Astrocyte (in vitro differentiated cells and primary cell): ENCODE measurements at regions not wholly inside any gene's neighbourhood (a gene's known extent, or its start where the extent isn't known, plus 50 kb on each side); places are given as distances from the start of the nearest gene placed in this dataset.

ENCODE experiments used
- DNase-seq: peaks from one replicate; pipeline ENCODE4 v3.0.0-alpha.2; 2010; ENCODE audit warnings: low read depth
- FAIRE-seq: peaks from 2 replicates; lab custom pipeline; 2011; peaks lifted over from hg19 to GRCh38; lab: Jason Lieb, UNC
- H2AFZ ChIP-seq: 2 replicates; pipeline ENCODE4 v1.6.0; 2012; ENCODE audit warnings: low read depth, low read length, inconsistent platforms
- H3K27ac ChIP-seq: 2 replicates; pipeline ENCODE4 v1.5.1; 2011; ENCODE audit warnings: low read depth, low read length, inconsistent platforms
- H3K27me3 ChIP-seq: 2 replicates; pipeline ENCODE4 v1.6.0; 2011; ENCODE audit warnings: low read length, inconsistent platforms; ENCODE audit not compliant: insufficient read depth
- H3K36me3 ChIP-seq: 2 replicates; pipeline ENCODE4 v1.5.1; 2011; ENCODE audit warnings: low read length, inconsistent platforms; ENCODE audit not compliant: insufficient read depth
- H3K4me1 ChIP-seq: 2 replicates; pipeline ENCODE4 v1.5.1; 2011; ENCODE audit warnings: low read length, inconsistent platforms; ENCODE audit not compliant: insufficient read depth
- H3K4me2 ChIP-seq: 2 replicates; pipeline ENCODE4 v1.6.0; 2012; ENCODE audit warnings: low read length, inconsistent platforms
- H3K4me3 ChIP-seq: 2 replicates; pipeline ENCODE4 v1.5.1; 2011; ENCODE audit warnings: low read depth, mild to moderate bottlenecking, low read length, inconsistent platforms; ENCODE audit not compliant: insufficient read depth
- H3K79me2 ChIP-seq: 2 replicates; pipeline ENCODE4 v1.6.0; 2012; ENCODE audit warnings: mild to moderate bottlenecking, low read length, inconsistent platforms; ENCODE audit not compliant: insufficient read depth
- H3K9ac ChIP-seq: 2 replicates; pipeline ENCODE4 v1.6.0; 2012; ENCODE audit warnings: mild to moderate bottlenecking, low read length, inconsistent platforms
- H3K9me3 ChIP-seq: 2 replicates; pipeline ENCODE4 v1.5.1; 2012; ENCODE audit warnings: low read depth, mild to moderate bottlenecking, low read length, inconsistent platforms; ENCODE audit not compliant: insufficient read depth
- H4K20me1 ChIP-seq: 2 replicates; pipeline ENCODE4 v1.6.0; 2012; ENCODE audit warnings: low read length, inconsistent platforms; ENCODE audit not compliant: insufficient read depth
- H3K27ac Mint-ChIP-seq: one replicate; pipeline ENCODE4 v1.8.0; 2021; ENCODE audit warnings: mild to moderate bottlenecking, mixed read lengths; ENCODE audit not compliant: unreplicated experiment
- H3K27me3 Mint-ChIP-seq: one replicate; pipeline ENCODE4 v1.8.0; 2021; ENCODE audit warnings: low read depth, mixed read lengths; ENCODE audit not compliant: unreplicated experiment
- H3K36me3 Mint-ChIP-seq: one replicate; pipeline ENCODE4 v1.8.0; 2021; ENCODE audit warnings: low read depth, mixed read lengths; ENCODE audit not compliant: unreplicated experiment
- H3K4me1 Mint-ChIP-seq: one replicate; pipeline ENCODE4 v1.8.0; 2021; ENCODE audit warnings: low read depth, mixed read lengths; ENCODE audit not compliant: unreplicated experiment
- H3K4me3 Mint-ChIP-seq: one replicate; pipeline ENCODE4 v1.8.0; 2021; ENCODE audit warnings: mild to moderate bottlenecking, moderate library complexity, mixed read lengths; ENCODE audit not compliant: unreplicated experiment
- H3K9me3 Mint-ChIP-seq: one replicate; pipeline ENCODE4 v1.8.0; 2021; ENCODE audit warnings: mild to moderate bottlenecking, mixed read lengths; ENCODE audit not compliant: unreplicated experiment
- CTCF ChIP-seq: IDR thresholded peaks from 2 replicates; pipeline ENCODE4 v1.5.1; 2011; ENCODE audit warnings: low read depth, mild to moderate bottlenecking, inconsistent platforms, low read length, moderate library complexity; ENCODE audit not compliant: insufficient read depth
- EZH2 ChIP-seq: IDR thresholded peaks from 2 replicates; pipeline ENCODE4 v1.6.1; 2012; ENCODE audit warnings: mild to moderate bottlenecking, low read length, inconsistent platforms; ENCODE audit not compliant: insufficient read depth

- Mint-ChIP-seq H3K27me3 (peaks cover 40% of the 10 kb centered on the region), H3K27ac (no peak overlapping the region), H3K9me3 (no peaks in the 10 kb centered on the region), H3K4me1 (no peaks in the 10 kb centered on the region), H3K36me3 (no peaks in the 10 kb centered on the region), H3K4me3 (no peak overlapping the region)
- Histone ChIP-seq H4K20me1 (no peaks in the 10 kb centered on the region), H3K27ac (no peak overlapping the region), H3K4me2 (no peak overlapping the region), H2AFZ (no peak overlapping the region), H3K27me3 (no peaks in the 10 kb centered on the region), H3K9ac (no peak overlapping the region), H3K4me1 (no peaks in the 10 kb centered on the region), H3K36me3 (no peaks in the 10 kb centered on the region), H3K4me3 (no peak overlapping the region), H3K9me3 (peaks cover 4% of the 10 kb centered on the region), H3K79me2 (no peaks in the 10 kb centered on the region)
- TF ChIP-seq CTCF (no peak), EZH2 (no peak)
- DNase-seq (no peak), FAIRE-seq (no peak)
These were observed 911.1 kb upstream of the EEF2KMT start for GRCh38 chr16:6008670-6009069.

- Histone ChIP-seq H4K20me1 (no peaks in the 10 kb centered on the region), H3K4me1 (no peaks in the 10 kb centered on the region), H3K4me2 (no peak overlapping the region), H3K4me3 (no peak overlapping the region), H3K36me3 (no peaks in the 10 kb centered on the region), H3K79me2 (no peaks in the 10 kb centered on the region), H2AFZ (no peak overlapping the region), H3K9me3 (no peaks in the 10 kb centered on the region), H3K9ac (no peak overlapping the region), H3K27ac (no peak overlapping the region), H3K27me3 (no peaks in the 10 kb centered on the region)
- no peaks in the 10 kb centered on the region for H3K4me1 Mint-ChIP-seq
- H3K4me3 Mint-ChIP-seq: no peak overlapping the region
- H3K36me3 Mint-ChIP-seq: no peaks in the 10 kb centered on the region
- no peak overlapping the region for H3K27ac Mint-ChIP-seq
- H3K9me3 Mint-ChIP-seq: peaks cover 12% of the 10 kb centered on the region
- DNase-seq (no peak), FAIRE-seq (no peak)
- TF ChIP-seq EZH2 (no peak), CTCF (no peak)
- H3K27me3 Mint-ChIP-seq: peaks cover 6% of the 10 kb centered on the region
These were observed 895.8 kb upstream of the EEF2KMT start for GRCh38 chr16:5993356-5993755.

GRCh38 chr16:5982979-5983378 is 885.4 kb upstream of the EEF2KMT start:
- Mint-ChIP-seq H3K36me3 (no peaks in the 10 kb centered on the region), H3K9me3 (no peaks in the 10 kb centered on the region), H3K4me1 (no peaks in the 10 kb centered on the region), H3K27ac (no peak overlapping the region), H3K27me3 (peaks cover 18% of the 10 kb centered on the region), H3K4me3 (no peak overlapping the region)
- Histone ChIP-seq H4K20me1 (no peaks in the 10 kb centered on the region), H3K4me3 (no peak overlapping the region), H3K27me3 (no peaks in the 10 kb centered on the region), H2AFZ (no peak overlapping the region), H3K9me3 (no peaks in the 10 kb centered on the region), H3K36me3 (no peaks in the 10 kb centered on the region), H3K27ac (no peak overlapping the region), H3K9ac (no peak overlapping the region), H3K4me2 (no peak overlapping the region), H3K79me2 (no peaks in the 10 kb centered on the region), H3K4me1 (no peaks in the 10 kb centered on the region)
- DNase-seq (no peak), FAIRE-seq (no peak)
- TF ChIP-seq EZH2 (no peak), CTCF (no peak)
